HG02943 (cell line): ENCODE measurements at regions not wholly inside any gene's neighbourhood (a gene's known extent, or its start where the extent isn't known, plus 50 kb on each side); places are given as distances from the start of the nearest gene placed in this dataset.
"Not testable (repeated sequence)": the region's sequence is repeated elsewhere in the genome, so short reads cannot be mapped to it uniquely, and the experiment has no call there.

Experiments used
- ATAC-seq: cut with Tn5 transposase; IDR thresholded peaks from one replicate; pipeline ENCODE4 v1.9.1; 2021; ENCODE audit warnings: mild to moderate bottlenecking, low read depth, moderate library complexity; ENCODE audit not compliant: unreplicated experiment

GRCh38 chr2:216949700-216950413 is 90.0 kb upstream of the TNP1 start:
- no peak for ATAC-seq

DNA sequence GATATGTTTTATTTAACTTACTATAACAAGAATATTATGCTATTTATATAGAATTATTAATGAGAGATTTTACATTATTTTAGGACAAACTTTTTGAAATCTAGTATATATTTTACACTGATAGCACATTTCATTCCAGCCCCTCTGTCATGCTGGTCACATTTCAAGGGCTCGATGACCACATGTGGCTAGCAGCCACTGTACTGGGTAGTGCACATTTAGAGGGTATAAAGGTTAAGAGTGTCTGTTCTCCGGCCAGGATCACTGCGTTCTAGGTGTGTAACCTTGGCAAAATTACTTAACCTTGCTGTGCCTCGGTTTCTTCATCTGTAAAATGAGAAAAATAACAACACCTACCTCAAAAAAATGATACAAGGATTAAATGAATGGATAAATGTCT is 87.2 kb upstream of the TNP1 start:
- no peak for ATAC-seq

GRCh38 chr2:216944733-216945132 is 84.9 kb upstream of the TNP1 start:
- ATAC-seq = no peak

DNA sequence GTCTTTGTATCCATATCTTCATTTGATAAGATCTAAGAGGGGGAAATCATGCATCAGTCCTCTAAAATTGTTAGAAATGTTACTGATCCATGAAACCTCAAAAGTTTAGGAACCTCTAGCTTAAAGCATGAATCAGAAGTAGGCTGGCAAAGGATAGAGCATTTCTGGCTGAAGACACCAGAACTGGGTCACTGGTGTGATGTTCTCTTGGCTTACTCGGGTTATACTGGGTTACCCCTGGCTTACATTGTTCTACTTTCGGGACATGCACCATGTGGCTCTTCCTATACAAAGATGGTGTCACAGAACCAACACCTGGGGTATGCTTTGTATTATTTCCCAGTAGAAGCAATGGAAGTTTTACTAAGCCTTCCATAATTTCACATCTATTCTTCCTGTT is 83.2 kb upstream of the TNP1 start:
- ATAC-seq = no peak

DNA sequence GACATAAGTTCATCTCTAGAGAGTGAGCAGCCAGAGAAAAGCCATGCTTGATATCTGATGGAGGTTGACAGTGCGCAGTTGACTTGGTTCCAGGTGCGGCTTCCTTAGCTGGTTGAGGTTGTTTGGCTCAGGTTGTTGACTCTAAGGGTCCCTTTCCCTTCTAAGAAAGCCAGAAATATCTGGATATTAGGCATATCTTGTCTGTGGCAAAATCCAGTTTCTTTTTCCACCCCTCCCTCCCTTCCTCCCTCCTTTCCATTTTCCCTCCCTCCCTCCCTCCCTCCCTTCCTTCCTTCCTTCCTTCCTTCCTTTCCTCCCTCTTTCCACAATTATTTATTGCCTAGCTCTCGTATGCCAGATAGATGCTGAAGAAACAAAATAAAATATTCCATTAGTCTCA is 82.6 kb upstream of the TNP1 start:
- ATAC-seq = no peak

DNA sequence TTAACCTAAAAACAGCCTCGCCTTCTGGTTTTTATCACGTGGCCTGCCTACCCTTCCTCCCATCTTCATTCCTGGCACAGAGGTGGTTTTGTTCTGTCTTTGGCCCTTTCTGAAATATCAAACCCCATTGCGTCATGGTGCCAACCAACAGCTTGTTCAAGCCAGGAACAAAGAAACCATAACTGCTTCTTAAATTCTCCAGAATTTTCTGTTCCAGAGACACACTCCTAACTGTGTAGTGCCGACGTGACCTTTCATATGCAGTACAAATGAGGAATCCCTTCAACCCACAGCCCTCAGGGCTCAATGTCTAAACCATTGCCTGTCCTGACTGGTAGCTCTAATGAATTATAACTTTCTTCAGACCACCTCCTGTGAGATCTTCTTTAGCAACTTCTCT is 82.2 kb upstream of the TNP1 start:
- no peak for ATAC-seq

- no peak for ATAC-seq
Observed at GRCh38 chr2:216936954-216937357, 77.1 kb upstream of the TNP1 start.

DNA sequence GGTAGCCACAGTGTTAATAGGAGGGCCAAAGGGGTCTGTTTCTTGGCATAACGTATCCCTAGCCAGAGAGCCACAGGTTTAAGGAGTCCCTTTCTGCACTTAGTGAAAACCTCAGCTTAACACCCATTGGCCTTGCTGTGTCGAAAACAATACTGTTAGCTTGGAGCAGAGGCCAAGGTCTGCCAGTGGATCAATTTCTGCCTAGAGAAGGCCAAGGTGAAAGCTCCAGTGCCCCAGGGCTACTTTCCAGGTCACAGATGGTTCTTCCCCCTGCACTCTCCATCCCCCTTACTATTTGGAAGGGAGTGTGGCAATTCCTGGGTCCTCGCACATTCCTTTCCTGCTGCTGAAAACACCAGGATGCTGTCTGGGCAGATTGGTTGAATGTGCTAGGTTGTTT is 74.8 kb upstream of the TNP1 start:
- no peak for ATAC-seq

DNA sequence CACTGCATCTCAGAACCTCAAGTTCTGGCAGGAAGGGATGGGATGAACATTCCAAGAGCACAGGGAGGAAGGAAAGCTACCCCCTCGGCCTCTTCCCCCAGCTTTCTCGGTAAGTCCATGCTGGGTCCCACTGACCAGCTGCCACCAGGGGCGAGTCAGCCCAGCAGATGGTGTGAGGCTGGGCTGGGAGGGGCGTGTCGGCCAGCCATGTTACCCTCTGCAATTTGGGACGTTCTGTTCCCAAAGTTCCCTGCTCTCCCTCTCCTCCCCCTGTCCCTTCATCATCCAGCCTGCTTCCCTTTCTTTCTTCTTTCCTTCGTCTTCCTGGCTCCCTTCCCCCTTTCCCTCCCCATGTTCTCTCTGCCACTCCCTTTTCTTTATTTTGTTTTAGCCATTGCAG is 74.3 kb upstream of the TNP1 start:
- no peak for ATAC-seq

GRCh38 chr2:216932863-216933548 is 73.1 kb upstream of the TNP1 start:
- ATAC-seq = no peak

GRCh38 chr2:216932113-216932862 is 72.4 kb upstream of the TNP1 start:
- no peak for ATAC-seq

- no peak for ATAC-seq
Observed at GRCh38 chr2:216930716-216931115, 70.9 kb upstream of the TNP1 start.

DNA sequence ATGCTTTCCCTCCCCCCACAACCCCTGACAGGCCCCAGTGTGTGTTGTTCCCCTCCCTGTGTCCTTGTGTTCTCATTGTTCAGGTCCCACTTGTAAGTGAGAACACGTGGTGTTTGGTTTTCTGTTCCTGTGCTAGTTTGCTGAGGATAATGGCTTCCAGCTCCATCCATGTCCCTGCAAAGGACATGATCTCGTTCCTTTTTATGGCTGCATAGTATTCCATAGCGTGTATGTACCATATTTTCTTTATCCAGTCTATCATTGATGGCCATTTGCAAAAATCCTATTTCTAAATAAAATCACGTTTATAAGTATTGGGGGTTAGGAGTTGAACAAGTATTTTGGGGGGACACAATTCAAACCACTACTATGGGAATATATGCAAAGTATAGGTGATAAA is 69.5 kb upstream of the TNP1 start:
- not testable (repeated sequence) for ATAC-seq

GRCh38 chr2:216927163-216927562 is 67.3 kb upstream of the TNP1 start:
- ATAC-seq = no peak

DNA sequence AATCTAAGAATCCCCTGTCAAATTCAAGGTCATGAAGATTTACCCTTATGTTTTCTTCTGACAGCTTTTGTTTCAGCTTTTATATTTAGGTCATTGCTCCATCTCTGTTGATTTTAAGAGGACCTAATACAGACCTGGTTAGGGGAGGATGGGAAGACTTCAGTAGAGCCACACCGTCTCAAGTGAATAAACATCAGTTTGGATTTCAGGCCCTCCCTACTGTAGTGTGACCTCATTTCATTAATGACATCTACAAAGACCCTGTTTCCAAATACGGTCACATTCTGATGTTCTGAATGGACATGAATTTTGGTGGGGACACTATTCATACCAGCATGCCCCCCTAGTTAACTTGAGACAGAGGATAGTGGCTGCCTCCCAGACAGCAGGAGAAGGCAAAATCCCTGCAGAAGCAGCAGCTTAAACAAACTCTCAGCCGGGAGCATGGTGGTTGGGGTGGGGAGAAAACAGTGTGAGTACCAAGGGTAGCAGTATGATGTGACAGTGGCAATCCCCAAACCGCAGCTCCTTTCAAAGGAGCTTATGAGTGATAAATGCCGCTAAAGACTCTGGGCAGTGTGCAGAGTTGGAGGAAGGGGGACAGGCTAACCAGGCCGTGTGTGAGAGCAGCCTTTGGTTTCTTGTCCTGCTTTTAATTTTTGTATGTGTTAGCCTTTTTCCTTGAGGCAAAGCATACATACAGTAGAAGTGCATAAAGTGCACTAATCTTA is 65.9 kb upstream of the TNP1 start:
- no peak for ATAC-seq

- ATAC-seq = no peak
Observed at GRCh38 chr2:216925006-216925405, 65.1 kb upstream of the TNP1 start.

GRCh38 chr2:216923706-216924105 is 63.8 kb upstream of the TNP1 start:
- ATAC-seq = no peak

DNA sequence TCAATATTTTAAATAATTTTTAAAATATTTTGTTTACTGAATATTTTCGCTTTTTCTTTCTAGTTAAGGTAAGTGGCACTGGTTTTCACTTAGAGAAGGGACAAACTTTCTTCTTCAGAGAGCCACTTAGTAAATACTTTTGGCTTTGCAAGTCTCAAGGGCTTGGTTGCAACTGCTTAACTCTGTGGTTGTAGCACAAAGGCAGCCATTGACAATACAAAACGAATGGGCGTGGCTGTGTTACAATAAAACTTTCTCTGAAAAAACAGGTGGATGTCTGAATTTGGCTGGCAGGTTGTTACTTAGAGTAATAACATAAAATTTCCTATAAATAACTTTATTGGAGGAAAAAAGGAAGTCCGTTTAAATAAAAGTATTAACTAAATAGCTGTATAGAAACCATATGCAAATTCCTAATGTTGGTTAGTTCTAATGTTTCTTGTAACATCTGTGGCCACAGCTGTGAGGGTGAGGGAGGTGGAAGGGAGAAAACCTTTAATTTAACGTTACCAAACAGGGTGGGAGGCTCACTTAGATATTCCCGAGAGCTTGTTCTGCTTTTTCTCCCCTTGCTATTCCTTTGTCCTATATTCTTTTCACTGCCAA is 62.4 kb upstream of the TNP1 start:
- ATAC-seq = no peak

GRCh38 chr2:216920937-216921456 is 61.1 kb upstream of the TNP1 start:
- no peak for ATAC-seq

DNA sequence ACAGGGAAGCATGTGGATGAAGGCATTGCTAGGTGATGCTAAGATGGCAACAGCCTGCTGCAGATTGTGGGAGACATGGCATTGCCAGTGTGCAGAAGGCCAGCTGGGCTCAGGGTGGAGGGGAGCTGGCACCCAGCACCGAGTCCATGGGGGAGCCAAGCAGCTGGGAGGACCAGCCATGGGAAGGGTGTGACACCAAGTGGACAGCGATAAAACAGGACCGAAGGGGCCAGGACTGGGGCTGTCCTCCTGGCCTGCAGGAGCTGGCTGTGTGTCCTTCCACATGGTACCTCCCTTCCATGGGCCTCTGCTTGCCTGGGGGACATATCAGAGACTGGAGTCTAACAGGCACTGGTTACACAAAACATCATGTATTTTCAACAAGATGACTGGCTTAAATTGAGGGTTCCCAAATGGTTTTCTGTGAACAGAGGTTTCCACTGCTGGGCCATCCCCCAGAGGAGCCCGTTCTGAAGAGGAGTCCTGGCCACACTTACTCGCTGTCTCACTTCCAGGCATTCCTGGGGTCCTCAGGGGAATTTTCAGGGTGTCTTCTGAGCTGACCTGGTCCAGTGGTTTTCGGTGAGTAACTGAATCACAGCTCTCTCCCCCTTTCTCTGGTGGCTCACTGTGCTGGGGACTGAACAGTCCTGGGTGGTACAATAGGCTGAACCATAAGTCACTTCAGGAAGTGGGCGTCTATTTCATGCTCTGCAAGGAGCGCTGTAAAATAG is 60.4 kb upstream of the TNP1 start:
- no peak for ATAC-seq
